Glomerular visceral epithelial cell (primary cell): ENCODE measurements at regions not wholly inside any gene's neighbourhood (a gene's known extent, or its start where the extent isn't known, plus 50 kb on each side); places are given as distances from the start of the nearest gene placed in this dataset.
A peak's percentile ranks its signal among the peaks of the same experiment; 100 is the strongest.

Experiments used
- DNase-seq: peaks from one replicate; pipeline ENCODE4 v3.0.0-alpha.2; 2016; ENCODE audit errors: extremely low spot score

- DNase-seq = no peak
These were observed 1534.6 kb upstream of the MIR17HG start for GRCh38 chr13:89812856-89813255.

GRCh38 chr13:89816404-89816803, 1531.1 kb upstream of the MIR17HG start:
- no peak for DNase-seq

GRCh38 chr13:89822467-89822866, 1525.0 kb upstream of the MIR17HG start:
- DNase-seq = no peak

GRCh38 chr13:89827552-89827951, 1519.9 kb upstream of the MIR17HG start:
- no peak for DNase-seq

- DNase-seq = no peak
These were observed 1519.0 kb upstream of the MIR17HG start for GRCh38 chr13:89828506-89828905.

- no peak for DNase-seq
These were observed 1516.3 kb upstream of the MIR17HG start for GRCh38 chr13:89831157-89831556.

GRCh38 chr13:89832827-89833226, 1514.7 kb upstream of the MIR17HG start:
- peak; percentile 16 for DNase-seq

GRCh38 chr13:89843621-89844020, 1503.9 kb upstream of the MIR17HG start:
- DNase-seq = no peak

GRCh38 chr13:89845874-89846273, 1501.6 kb upstream of the MIR17HG start:
- DNase-seq = no peak

GRCh38 chr13:89846926-89847585, 1500.4 kb upstream of the MIR17HG start:
- DNase-seq = peak; percentile 18

- no peak for DNase-seq
These were observed 1494.9 kb upstream of the MIR17HG start for GRCh38 chr13:89852570-89852969.

GRCh38 chr13:89856512-89856911, 1491.0 kb upstream of the MIR17HG start:
- no peak for DNase-seq

- DNase-seq = no peak
These were observed 1490.0 kb upstream of the MIR17HG start for GRCh38 chr13:89857502-89857901.

- DNase-seq = no peak
These were observed 1485.3 kb upstream of the MIR17HG start for GRCh38 chr13:89862011-89862690.

- DNase-seq = no peak
These were observed 1484.8 kb upstream of the MIR17HG start for GRCh38 chr13:89862691-89863036.

GRCh38 chr13:89865164-89866064, 1482.1 kb upstream of the MIR17HG start:
- no peak for DNase-seq

- DNase-seq = no peak
These were observed 1478.2 kb upstream of the MIR17HG start for GRCh38 chr13:89869312-89869711.

GRCh38 chr13:89878904-89879303, 1468.6 kb upstream of the MIR17HG start:
- no peak for DNase-seq

GRCh38 chr13:89880201-89880600, 1467.3 kb upstream of the MIR17HG start:
- no peak for DNase-seq

GRCh38 chr13:89883893-89884448, 1463.5 kb upstream of the MIR17HG start:
- no peak for DNase-seq

- no peak for DNase-seq
These were observed 1456.7 kb upstream of the MIR17HG start for GRCh38 chr13:89890806-89891205.

- DNase-seq = no peak
These were observed 1456.1 kb upstream of the MIR17HG start for GRCh38 chr13:89891416-89891815.
